Peyer's patch (tissue), 4 donors: ENCODE measurements at regions not wholly inside any gene's neighbourhood (a gene's known extent, or its start where the extent isn't known, plus 50 kb on each side); places are given as distances from the start of the nearest gene placed in this dataset.

Experiments
- DNase-seq, 3 donors: peaks; one replicate each; pipeline ENCODE4 v3.0.0-alpha.2; 2017 to 2019
- H3K27ac ChIP-seq, 4 donors: fragments of 200-600 bp; sonication (generic); one replicate each; pipeline ENCODE4 v1.5.1; 2016 to 2019
- H3K27me3 ChIP-seq, 2 donors: fragments of 200-600 bp; sonication (generic); one replicate each; pipeline ENCODE4 v1.5.1; 2019
- H3K36me3 ChIP-seq, 3 donors: fragments of 200-600 bp; sonication (generic); one replicate each; pipeline ENCODE4 v1.5.1; 2016 to 2019
- H3K4me1 ChIP-seq, 4 donors: fragments of 200-600 bp; sonication (generic); one replicate each; pipeline ENCODE4 v1.5.1; 2016 to 2019
- H3K4me3 ChIP-seq, 4 donors: fragments of 200-600 bp; sonication (generic); 1 replicate in 3 of 4; 2 replicates in 1 of 4; pipeline ENCODE4 v1.5.1; 2016 to 2019; ENCODE audit warnings: mild to moderate bottlenecking in 1 of 4
- H3K9me3 ChIP-seq, 4 donors: fragments of 200-600 bp; sonication (generic); one replicate each; pipeline ENCODE4 v1.5.1; 2016 to 2019; ENCODE audit warnings: mild to moderate bottlenecking in 1 of 4
- CTCF ChIP-seq, 6 experiments: fragments of 450-650 bp in 4 of 6; fragments of 200-600 bp in 2 of 6; sonication (generic) in 1 of 6; IDR thresholded peaks; one replicate each; pipeline ENCODE4 v1.5.1; 2017 to 2019; ENCODE audit warnings: antibody characterized with exemption in 6 of 6, mild to moderate bottlenecking in 3 of 6, moderate library complexity in 1 of 6
- POLR2A ChIP-seq, 2 donors: fragments of 450-650 bp; IDR thresholded peaks; one replicate each; pipeline ENCODE4 v1.5.1; 2017; ENCODE audit warnings: antibody characterized with exemption in 2 of 2, mild to moderate bottlenecking in 2 of 2, moderate library complexity in 2 of 2

- H3K36me3 ChIP-seq: no peaks in the 10 kb centered on the region
- no peaks in the 10 kb centered on the region for H3K4me1 ChIP-seq
- H3K27me3 ChIP-seq: no peaks in the 10 kb centered on the region
- H3K4me3 ChIP-seq: no peak overlapping the region
- H3K9me3 ChIP-seq: no peaks in the 10 kb centered on the region
- H3K27ac ChIP-seq: no peak overlapping the region
- TF ChIP-seq POLR2A (IDR thresholded peaks at IDR 0.05) (no peak), CTCF (IDR thresholded peaks at IDR 0.05) (no peak)
- no peak for DNase-seq
Measured at GRCh38 chr5:7955476-7955875, 86.5 kb downstream of the MTRR start.

GRCh38 chr5:7957329-7957728 lies 88.4 kb downstream of the MTRR start:
- Histone ChIP-seq H3K4me3 (no peak overlapping the region), H3K27ac (no peak overlapping the region), H3K4me1 (no peaks in the 10 kb centered on the region), H3K36me3 (no peaks in the 10 kb centered on the region), H3K9me3 (no peaks in the 10 kb centered on the region), H3K27me3 (no peaks in the 10 kb centered on the region)
- DNase-seq: no peak
- TF ChIP-seq POLR2A (IDR thresholded peaks at IDR 0.05) (no peak), CTCF (IDR thresholded peaks at IDR 0.05) (no peak)

- no peak overlapping the region for H3K27ac ChIP-seq
- H3K4me3 ChIP-seq: no peak overlapping the region
- H3K9me3 ChIP-seq: no peaks in the 10 kb centered on the region
- TF ChIP-seq POLR2A (IDR thresholded peaks at IDR 0.05) (no peak), CTCF (IDR thresholded peaks at IDR 0.05) (no peak)
- H3K27me3 ChIP-seq: no peaks in the 10 kb centered on the region
- H3K36me3 ChIP-seq: no peaks in the 10 kb centered on the region
- no peaks in the 10 kb centered on the region for H3K4me1 ChIP-seq
- no peak for DNase-seq
Measured at GRCh38 chr5:7960142-7960541, 91.2 kb downstream of the MTRR start.

- no peaks in the 10 kb centered on the region for H3K36me3 ChIP-seq
- no peaks in the 10 kb centered on the region for H3K27me3 ChIP-seq
- no peak overlapping the region for H3K4me3 ChIP-seq
- no peak for DNase-seq
- no peaks in the 10 kb centered on the region for H3K9me3 ChIP-seq
- H3K27ac ChIP-seq: no peak overlapping the region
- H3K4me1 ChIP-seq: no peaks in the 10 kb centered on the region
- no peak for TF ChIP-seq POLR2A (IDR thresholded peaks at IDR 0.05)
- TF ChIP-seq CTCF (IDR thresholded peaks at IDR 0.05): no peak
Measured at GRCh38 chr5:7961540-7961939, 92.6 kb downstream of the MTRR start.

GRCh38 chr5:7970816-7971215 lies 101.9 kb downstream of the MTRR start:
- DNase-seq: no peak
- Histone ChIP-seq H3K9me3 (no peaks in the 10 kb centered on the region), H3K27me3 (no peaks in the 10 kb centered on the region), H3K4me3 (no peak overlapping the region), H3K4me1 (no peaks in the 10 kb centered on the region), H3K27ac (no peak overlapping the region), H3K36me3 (no peaks in the 10 kb centered on the region)
- TF ChIP-seq CTCF (IDR thresholded peaks at IDR 0.05) (no peak), POLR2A (IDR thresholded peaks at IDR 0.05) (no peak)
